HepG2 (cell line): ENCODE measurements at regions not wholly inside any gene's neighbourhood (a gene's known extent, or its start where the extent isn't known, plus 50 kb on each side); places are given as distances from the start of the nearest gene placed in this dataset.

ENCODE experiments used
- KDM5A ChIP-seq: fragments of 200-600 bp; sonication (generic); IDR thresholded peaks from 2 replicates; pipeline ENCODE4 v1.7.0; 2018; ENCODE audit warnings: antibody characterized with exemption, mild to moderate bottlenecking, low read length, borderline replicate concordance
- TP53 ChIP-seq: sonication (generic); formaldehyde crosslinking; conservative IDR thresholded peaks from 2 replicates; pipeline ENCODE4 v1.4.0; 2020; ENCODE audit warnings: missing genetic modification reagents
- ZNF12 ChIP-seq: sonication (generic); formaldehyde crosslinking; IDR thresholded peaks from 2 replicates; pipeline ENCODE4 v1.5.0; 2020; ENCODE audit warnings: missing genetic modification reagents
- TF ChIP-seq, protein P1 (sequence below), 2 experiments: fragments of 450-650 bp in 1 of 2; sonication (generic) in 1 of 2; formaldehyde crosslinking in 1 of 2; IDR thresholded peaks; 2 replicates each; pipeline versions ENCODE4 v1.6.1 to v1.8.0; 2016 to 2022; ENCODE audit warnings: antibody characterized with exemption in 1 of 2, mild to moderate bottlenecking in 1 of 2, missing genetic modification reagents in 1 of 2
- TF ChIP-seq, protein P2 (sequence below): sonication (generic); formaldehyde crosslinking; IDR thresholded peaks from 2 replicates; pipeline ENCODE4 v1.5.0; 2020; ENCODE audit warnings: missing genetic modification reagents
- TF ChIP-seq, protein P3 (sequence below): IDR thresholded peaks from 2 replicates; pipeline ENCODE4 v1.6.1; 2018; ENCODE audit warnings: missing genetic modification reagents
- TF ChIP-seq, protein P4 (sequence below): sonication (generic); formaldehyde crosslinking; IDR thresholded peaks from 2 replicates; pipeline ENCODE4 v1.4.0; 2020; ENCODE audit warnings: missing genetic modification reagents
- TF ChIP-seq, protein P5 (sequence below): sonication (generic); formaldehyde crosslinking; IDR thresholded peaks from 2 replicates; pipeline ENCODE4 v1.8.0; 2022; ENCODE audit warnings: missing genetic modification reagents, mild to moderate bottlenecking, inconsistent platforms, borderline replicate concordance

- TF ChIP-seq, protein P1, sequence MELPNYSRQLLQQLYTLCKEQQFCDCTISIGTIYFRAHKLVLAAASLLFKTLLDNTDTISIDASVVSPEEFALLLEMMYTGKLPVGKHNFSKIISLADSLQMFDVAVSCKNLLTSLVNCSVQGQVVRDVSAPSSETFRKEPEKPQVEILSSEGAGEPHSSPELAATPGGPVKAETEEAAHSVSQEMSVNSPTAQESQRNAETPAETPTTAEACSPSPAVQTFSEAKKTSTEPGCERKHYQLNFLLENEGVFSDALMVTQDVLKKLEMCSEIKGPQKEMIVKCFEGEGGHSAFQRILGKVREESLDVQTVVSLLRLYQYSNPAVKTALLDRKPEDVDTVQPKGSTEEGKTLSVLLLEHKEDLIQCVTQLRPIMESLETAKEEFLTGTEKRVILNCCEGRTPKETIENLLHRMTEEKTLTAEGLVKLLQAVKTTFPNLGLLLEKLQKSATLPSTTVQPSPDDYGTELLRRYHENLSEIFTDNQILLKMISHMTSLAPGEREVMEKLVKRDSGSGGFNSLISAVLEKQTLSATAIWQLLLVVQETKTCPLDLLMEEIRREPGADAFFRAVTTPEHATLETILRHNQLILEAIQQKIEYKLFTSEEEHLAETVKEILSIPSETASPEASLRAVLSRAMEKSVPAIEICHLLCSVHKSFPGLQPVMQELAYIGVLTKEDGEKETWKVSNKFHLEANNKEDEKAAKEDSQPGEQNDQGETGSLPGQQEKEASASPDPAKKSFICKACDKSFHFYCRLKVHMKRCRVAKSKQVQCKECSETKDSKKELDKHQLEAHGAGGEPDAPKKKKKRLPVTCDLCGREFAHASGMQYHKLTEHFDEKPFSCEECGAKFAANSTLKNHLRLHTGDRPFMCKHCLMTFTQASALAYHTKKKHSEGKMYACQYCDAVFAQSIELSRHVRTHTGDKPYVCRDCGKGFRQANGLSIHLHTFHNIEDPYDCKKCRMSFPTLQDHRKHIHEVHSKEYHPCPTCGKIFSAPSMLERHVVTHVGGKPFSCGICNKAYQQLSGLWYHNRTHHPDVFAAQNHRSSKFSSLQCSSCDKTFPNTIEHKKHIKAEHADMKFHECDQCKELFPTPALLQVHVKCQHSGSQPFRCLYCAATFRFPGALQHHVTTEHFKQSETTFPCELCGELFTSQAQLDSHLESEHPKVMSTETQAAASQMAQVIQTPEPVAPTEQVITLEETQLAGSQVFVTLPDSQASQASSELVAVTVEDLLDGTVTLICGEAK (IDR thresholded peaks at IDR 0.05), result no peak
- TF ChIP-seq, protein P1 (CRISPR knock-in tag; IDR thresholded peaks at IDR 0.05), result no peak
- TF ChIP-seq ZNF12 (CRISPR knock-in tag) (no peak), KDM5A (no peak), TP53 (no peak)
- TF ChIP-seq, protein P2, sequence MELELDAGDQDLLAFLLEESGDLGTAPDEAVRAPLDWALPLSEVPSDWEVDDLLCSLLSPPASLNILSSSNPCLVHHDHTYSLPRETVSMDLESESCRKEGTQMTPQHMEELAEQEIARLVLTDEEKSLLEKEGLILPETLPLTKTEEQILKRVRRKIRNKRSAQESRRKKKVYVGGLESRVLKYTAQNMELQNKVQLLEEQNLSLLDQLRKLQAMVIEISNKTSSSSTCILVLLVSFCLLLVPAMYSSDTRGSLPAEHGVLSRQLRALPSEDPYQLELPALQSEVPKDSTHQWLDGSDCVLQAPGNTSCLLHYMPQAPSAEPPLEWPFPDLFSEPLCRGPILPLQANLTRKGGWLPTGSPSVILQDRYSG (CRISPR knock-in tag), result no peak
- TF ChIP-seq, protein P3, sequence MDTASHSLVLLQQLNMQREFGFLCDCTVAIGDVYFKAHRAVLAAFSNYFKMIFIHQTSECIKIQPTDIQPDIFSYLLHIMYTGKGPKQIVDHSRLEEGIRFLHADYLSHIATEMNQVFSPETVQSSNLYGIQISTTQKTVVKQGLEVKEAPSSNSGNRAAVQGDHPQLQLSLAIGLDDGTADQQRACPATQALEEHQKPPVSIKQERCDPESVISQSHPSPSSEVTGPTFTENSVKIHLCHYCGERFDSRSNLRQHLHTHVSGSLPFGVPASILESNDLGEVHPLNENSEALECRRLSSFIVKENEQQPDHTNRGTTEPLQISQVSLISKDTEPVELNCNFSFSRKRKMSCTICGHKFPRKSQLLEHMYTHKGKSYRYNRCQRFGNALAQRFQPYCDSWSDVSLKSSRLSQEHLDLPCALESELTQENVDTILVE (CRISPR knock-in tag), result no peak
- TF ChIP-seq, protein P4, sequence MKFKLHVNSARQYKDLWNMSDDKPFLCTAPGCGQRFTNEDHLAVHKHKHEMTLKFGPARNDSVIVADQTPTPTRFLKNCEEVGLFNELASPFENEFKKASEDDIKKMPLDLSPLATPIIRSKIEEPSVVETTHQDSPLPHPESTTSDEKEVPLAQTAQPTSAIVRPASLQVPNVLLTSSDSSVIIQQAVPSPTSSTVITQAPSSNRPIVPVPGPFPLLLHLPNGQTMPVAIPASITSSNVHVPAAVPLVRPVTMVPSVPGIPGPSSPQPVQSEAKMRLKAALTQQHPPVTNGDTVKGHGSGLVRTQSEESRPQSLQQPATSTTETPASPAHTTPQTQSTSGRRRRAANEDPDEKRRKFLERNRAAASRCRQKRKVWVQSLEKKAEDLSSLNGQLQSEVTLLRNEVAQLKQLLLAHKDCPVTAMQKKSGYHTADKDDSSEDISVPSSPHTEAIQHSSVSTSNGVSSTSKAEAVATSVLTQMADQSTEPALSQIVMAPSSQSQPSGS (CRISPR knock-in tag), result no peak
- TF ChIP-seq, protein P5, sequence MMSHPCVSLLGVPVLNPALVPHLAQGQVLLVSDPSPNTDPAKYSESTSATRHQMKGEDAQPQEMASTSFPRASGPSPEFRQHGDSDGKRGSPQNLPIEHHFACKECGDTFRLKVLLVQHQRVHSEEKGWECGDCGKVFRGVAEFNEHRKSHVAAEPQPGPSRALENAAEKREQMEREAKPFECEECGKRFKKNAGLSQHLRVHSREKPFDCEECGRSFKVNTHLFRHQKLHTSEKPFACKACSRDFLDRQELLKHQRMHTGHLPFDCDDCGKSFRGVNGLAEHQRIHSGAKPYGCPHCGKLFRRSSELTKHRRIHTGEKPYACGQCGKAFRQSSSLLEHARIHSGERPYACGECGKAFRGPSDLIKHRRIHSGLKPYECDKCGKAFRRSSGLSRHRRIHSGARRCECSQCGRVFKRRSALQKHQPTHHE (CRISPR knock-in tag), result no peak
Measured at GRCh38 chr2:180707175-180707883, 273.1 kb upstream of the UBE2E3 start (continued).
